ENCODE measurements at regions not wholly inside any gene's neighbourhood (a gene's known extent, or its start where the extent isn't known, plus 50 kb on each side); places are given as distances from the start of the nearest gene placed in this dataset.

DNA sequence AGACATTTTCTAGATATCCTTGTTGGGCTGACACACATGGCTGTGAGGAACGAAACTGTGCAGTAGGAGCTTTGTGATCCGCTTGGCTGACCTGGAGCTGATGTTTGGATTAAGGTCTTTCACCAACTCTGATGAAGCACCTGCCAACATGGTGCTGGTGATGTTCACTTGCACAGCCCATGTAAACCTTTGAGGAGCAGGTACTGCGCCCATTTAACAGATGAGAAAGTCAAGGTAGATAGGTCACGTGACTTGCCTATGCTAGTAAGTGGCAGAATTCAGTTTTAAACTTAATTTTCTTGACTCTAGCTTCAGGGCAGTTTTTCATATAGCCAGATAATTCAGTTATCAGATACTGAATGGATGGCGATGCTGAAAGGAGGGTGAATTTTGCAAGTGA is 351.9 kb downstream of the RPS24 start:
- TF ChIP-seq, protein P1, sequence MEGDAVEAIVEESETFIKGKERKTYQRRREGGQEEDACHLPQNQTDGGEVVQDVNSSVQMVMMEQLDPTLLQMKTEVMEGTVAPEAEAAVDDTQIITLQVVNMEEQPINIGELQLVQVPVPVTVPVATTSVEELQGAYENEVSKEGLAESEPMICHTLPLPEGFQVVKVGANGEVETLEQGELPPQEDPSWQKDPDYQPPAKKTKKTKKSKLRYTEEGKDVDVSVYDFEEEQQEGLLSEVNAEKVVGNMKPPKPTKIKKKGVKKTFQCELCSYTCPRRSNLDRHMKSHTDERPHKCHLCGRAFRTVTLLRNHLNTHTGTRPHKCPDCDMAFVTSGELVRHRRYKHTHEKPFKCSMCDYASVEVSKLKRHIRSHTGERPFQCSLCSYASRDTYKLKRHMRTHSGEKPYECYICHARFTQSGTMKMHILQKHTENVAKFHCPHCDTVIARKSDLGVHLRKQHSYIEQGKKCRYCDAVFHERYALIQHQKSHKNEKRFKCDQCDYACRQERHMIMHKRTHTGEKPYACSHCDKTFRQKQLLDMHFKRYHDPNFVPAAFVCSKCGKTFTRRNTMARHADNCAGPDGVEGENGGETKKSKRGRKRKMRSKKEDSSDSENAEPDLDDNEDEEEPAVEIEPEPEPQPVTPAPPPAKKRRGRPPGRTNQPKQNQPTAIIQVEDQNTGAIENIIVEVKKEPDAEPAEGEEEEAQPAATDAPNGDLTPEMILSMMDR (conservative IDR thresholded peaks at IDR 0.05 in 1 of 2, IDR thresholded peaks at IDR 0.05 in 1 of 2; ENCODE audit: extremely low read depth in 1 of 2, insufficient read depth in 1 of 2, low read depth in 1 of 2, low read length in 2 of 2) = no peak
- no peak for TF ChIP-seq EZH2 (IDR thresholded peaks at IDR 0.05; ENCODE audit: borderline replicate concordance, low read length)

Measured in mammary epithelial cell (primary cell).